ENCODE measurements at regions not wholly inside any gene's neighbourhood (a gene's known extent, or its start where the extent isn't known, plus 50 kb on each side); places are given as distances from the start of the nearest gene placed in this dataset.

DNA sequence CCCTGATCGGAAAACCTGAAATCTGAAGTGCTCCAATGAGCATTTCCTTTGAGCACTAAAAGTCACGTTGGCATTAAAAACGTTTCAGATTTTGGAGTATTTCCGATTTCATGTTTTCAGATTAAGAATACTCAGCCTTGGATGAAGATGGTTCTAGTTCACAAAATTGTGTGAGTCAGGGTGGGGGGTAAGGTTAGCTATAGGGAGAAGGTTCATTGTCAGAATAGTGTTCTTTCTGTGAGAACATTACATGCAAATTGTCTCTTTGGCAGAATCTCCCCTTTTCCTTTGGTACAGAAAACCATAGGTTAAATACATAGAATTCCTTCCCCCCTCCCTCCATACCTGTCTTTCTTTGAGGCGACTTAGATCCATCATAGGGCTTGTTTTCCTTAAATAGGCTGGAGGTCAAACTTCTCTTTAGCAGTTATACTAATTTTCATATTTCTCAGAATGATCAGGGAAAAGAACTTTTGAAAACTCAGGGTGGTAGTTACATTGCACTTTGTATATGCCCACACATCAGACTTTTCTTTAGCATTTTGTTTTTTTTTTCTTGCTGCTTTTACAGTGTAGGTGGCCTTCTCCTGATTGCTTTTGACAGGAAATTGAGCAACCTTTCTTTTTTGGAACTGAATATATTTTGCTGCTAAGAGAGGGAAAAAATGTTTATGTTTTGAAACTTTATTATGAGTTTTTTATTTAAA is 503.5 kb downstream of the PCNX1 start:
- no peak overlapping the region for H3K4me3 Mint-ChIP-seq (ENCODE audit: unreplicated experiment)
- no peaks in the 10 kb centered on the region for H3K36me3 Mint-ChIP-seq (ENCODE audit: low read depth, unreplicated experiment)
- FAIRE-seq (no peak), DNase-seq (ENCODE audit: low read depth) (no peak)
- peaks cover 17% of the 10 kb centered on the region for H4K20me1 ChIP-seq (ENCODE audit: insufficient read depth, low read length)
- no peak overlapping the region for H3K27ac Mint-ChIP-seq (ENCODE audit: unreplicated experiment)
- H3K27me3 ChIP-seq (ENCODE audit: insufficient read depth, low read length), result no peaks in the 10 kb centered on the region
- H3K79me2 ChIP-seq (ENCODE audit: insufficient read depth, low read length), result peaks cover 70% of the 10 kb centered on the region
- no peak overlapping the region for H2AFZ ChIP-seq (ENCODE audit: low read depth, low read length)
- peaks cover 2% of the 10 kb centered on the region for H3K9me3 Mint-ChIP-seq (ENCODE audit: unreplicated experiment)
- H3K4me1 ChIP-seq (ENCODE audit: insufficient read depth, low read length), result peaks cover 9% of the 10 kb centered on the region
- H3K27me3 Mint-ChIP-seq (ENCODE audit: low read depth, unreplicated experiment), result no peaks in the 10 kb centered on the region
- TF ChIP-seq, protein P1, sequence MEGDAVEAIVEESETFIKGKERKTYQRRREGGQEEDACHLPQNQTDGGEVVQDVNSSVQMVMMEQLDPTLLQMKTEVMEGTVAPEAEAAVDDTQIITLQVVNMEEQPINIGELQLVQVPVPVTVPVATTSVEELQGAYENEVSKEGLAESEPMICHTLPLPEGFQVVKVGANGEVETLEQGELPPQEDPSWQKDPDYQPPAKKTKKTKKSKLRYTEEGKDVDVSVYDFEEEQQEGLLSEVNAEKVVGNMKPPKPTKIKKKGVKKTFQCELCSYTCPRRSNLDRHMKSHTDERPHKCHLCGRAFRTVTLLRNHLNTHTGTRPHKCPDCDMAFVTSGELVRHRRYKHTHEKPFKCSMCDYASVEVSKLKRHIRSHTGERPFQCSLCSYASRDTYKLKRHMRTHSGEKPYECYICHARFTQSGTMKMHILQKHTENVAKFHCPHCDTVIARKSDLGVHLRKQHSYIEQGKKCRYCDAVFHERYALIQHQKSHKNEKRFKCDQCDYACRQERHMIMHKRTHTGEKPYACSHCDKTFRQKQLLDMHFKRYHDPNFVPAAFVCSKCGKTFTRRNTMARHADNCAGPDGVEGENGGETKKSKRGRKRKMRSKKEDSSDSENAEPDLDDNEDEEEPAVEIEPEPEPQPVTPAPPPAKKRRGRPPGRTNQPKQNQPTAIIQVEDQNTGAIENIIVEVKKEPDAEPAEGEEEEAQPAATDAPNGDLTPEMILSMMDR (IDR thresholded peaks at IDR 0.05; ENCODE audit: insufficient read depth, low read depth, low read length), result no peak
- TF ChIP-seq EZH2 (IDR thresholded peaks at IDR 0.05; ENCODE audit: insufficient read depth, low read length), result no peak
- peaks cover 16% of the 10 kb centered on the region for H3K4me1 Mint-ChIP-seq (ENCODE audit: low read depth, unreplicated experiment)
- no peaks in the 10 kb centered on the region for H3K36me3 ChIP-seq (ENCODE audit: insufficient read depth, low read length)
- H3K4me3 ChIP-seq (ENCODE audit: insufficient read depth, low read depth, low read length), result no peak overlapping the region
- H3K27ac ChIP-seq (ENCODE audit: low read depth, low read length), result no peak overlapping the region
- H3K4me2 ChIP-seq (ENCODE audit: low read length), result no peak overlapping the region
- H3K9me3 ChIP-seq (ENCODE audit: insufficient read depth, low read depth, low read length), result no peaks in the 10 kb centered on the region
- no peak overlapping the region for H3K9ac ChIP-seq (ENCODE audit: low read length)

DNA sequence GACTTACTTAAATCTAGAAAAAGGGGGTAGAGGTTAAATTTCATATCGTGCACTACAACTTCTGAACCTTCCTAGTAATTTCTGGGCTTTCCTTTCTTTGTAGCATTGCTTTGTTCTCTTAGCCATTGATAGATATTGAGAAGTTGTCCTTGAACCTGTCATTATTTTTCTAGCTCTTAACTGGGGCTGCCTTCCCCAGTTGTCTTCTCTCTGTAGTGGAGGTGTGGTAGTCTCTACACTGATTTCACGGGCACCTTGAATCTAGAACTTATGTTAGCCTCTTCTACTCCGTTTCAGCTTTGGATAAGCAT is 504.0 kb downstream of the PCNX1 start:
- no peak for FAIRE-seq
- TF ChIP-seq EZH2 (IDR thresholded peaks at IDR 0.05; ENCODE audit: insufficient read depth, low read length), result no peak
- TF ChIP-seq, protein P1 (IDR thresholded peaks at IDR 0.05; ENCODE audit: insufficient read depth, low read depth, low read length), result no peak
- H4K20me1 ChIP-seq (ENCODE audit: insufficient read depth, low read length), result peaks cover 14% of the 10 kb centered on the region
- H3K27ac Mint-ChIP-seq (ENCODE audit: unreplicated experiment), result no peak overlapping the region
- no peaks in the 10 kb centered on the region for H3K27me3 Mint-ChIP-seq (ENCODE audit: low read depth, unreplicated experiment)
- H3K4me2 ChIP-seq (ENCODE audit: low read length), result no peak overlapping the region
- no peak overlapping the region for H2AFZ ChIP-seq (ENCODE audit: low read depth, low read length)
- H3K4me1 ChIP-seq (ENCODE audit: insufficient read depth, low read length), result peaks cover 9% of the 10 kb centered on the region
- H3K9me3 Mint-ChIP-seq (ENCODE audit: unreplicated experiment), result peaks cover 2% of the 10 kb centered on the region
- no peaks in the 10 kb centered on the region for H3K27me3 ChIP-seq (ENCODE audit: insufficient read depth, low read length)
- H3K4me1 Mint-ChIP-seq (ENCODE audit: low read depth, unreplicated experiment), result peaks cover 16% of the 10 kb centered on the region
- no peaks in the 10 kb centered on the region for H3K9me3 ChIP-seq (ENCODE audit: insufficient read depth, low read depth, low read length)
- no peak overlapping the region for H3K27ac ChIP-seq (ENCODE audit: low read depth, low read length)
- H3K4me3 Mint-ChIP-seq (ENCODE audit: unreplicated experiment), result no peak overlapping the region
- no peak overlapping the region for H3K9ac ChIP-seq (ENCODE audit: low read length)
- H3K36me3 Mint-ChIP-seq (ENCODE audit: low read depth, unreplicated experiment), result no peaks in the 10 kb centered on the region
- DNase-seq (ENCODE audit: low read depth), result no peak
- H3K4me3 ChIP-seq (ENCODE audit: insufficient read depth, low read depth, low read length), result no peak overlapping the region
- H3K79me2 ChIP-seq (ENCODE audit: insufficient read depth, low read length), result peaks cover 70% of the 10 kb centered on the region
- H3K36me3 ChIP-seq (ENCODE audit: insufficient read depth, low read length), result no peaks in the 10 kb centered on the region

- H3K36me3 ChIP-seq (ENCODE audit: insufficient read depth, low read length), result no peaks in the 10 kb centered on the region
- H3K27me3 Mint-ChIP-seq (ENCODE audit: low read depth, unreplicated experiment), result no peaks in the 10 kb centered on the region
- TF ChIP-seq, protein P1 (IDR thresholded peaks at IDR 0.05; ENCODE audit: insufficient read depth, low read depth, low read length), result no peak
- no peak for TF ChIP-seq EZH2 (IDR thresholded peaks at IDR 0.05; ENCODE audit: insufficient read depth, low read length)
- no peak overlapping the region for H3K4me2 ChIP-seq (ENCODE audit: low read length)
- no peak overlapping the region for H3K27ac ChIP-seq (ENCODE audit: low read depth, low read length)
- no peak overlapping the region for H3K9ac ChIP-seq (ENCODE audit: low read length)
- H3K4me1 Mint-ChIP-seq (ENCODE audit: low read depth, unreplicated experiment), result peaks cover 16% of the 10 kb centered on the region
- H3K36me3 Mint-ChIP-seq (ENCODE audit: low read depth, unreplicated experiment), result no peaks in the 10 kb centered on the region
- FAIRE-seq (peak; percentile 5), DNase-seq (ENCODE audit: low read depth) (no peak)
- H3K27ac Mint-ChIP-seq (ENCODE audit: unreplicated experiment), result no peak overlapping the region
- H3K9me3 Mint-ChIP-seq (ENCODE audit: unreplicated experiment), result peaks cover 2% of the 10 kb centered on the region
- peaks cover 9% of the 10 kb centered on the region for H3K4me1 ChIP-seq (ENCODE audit: insufficient read depth, low read length)
- no peak overlapping the region for H3K4me3 ChIP-seq (ENCODE audit: insufficient read depth, low read depth, low read length)
- no peak overlapping the region for H3K4me3 Mint-ChIP-seq (ENCODE audit: unreplicated experiment)
- peaks cover 14% of the 10 kb centered on the region for H4K20me1 ChIP-seq (ENCODE audit: insufficient read depth, low read length)
- H3K9me3 ChIP-seq (ENCODE audit: insufficient read depth, low read depth, low read length), result no peaks in the 10 kb centered on the region
- no peaks in the 10 kb centered on the region for H3K27me3 ChIP-seq (ENCODE audit: insufficient read depth, low read length)
- H2AFZ ChIP-seq (ENCODE audit: low read depth, low read length), result no peak overlapping the region
- peaks cover 66% of the 10 kb centered on the region for H3K79me2 ChIP-seq (ENCODE audit: insufficient read depth, low read length)
These were observed 504.5 kb downstream of the PCNX1 start for GRCh38 chr14:71411738-71412137.
